IMR-90 (cell line): ENCODE measurements at regions not wholly inside any gene's neighbourhood (a gene's known extent, or its start where the extent isn't known, plus 50 kb on each side); places are given as distances from the start of the nearest gene placed in this dataset.

ENCODE experiments used
- ATAC-seq: fragments of 200-7000 bp; cut with Tn5 transposase; 2 replicates; pipeline ENCODE4 v1.9.1; 2020; ENCODE audit warnings: low read depth, mild to moderate bottlenecking, moderate library complexity
- BruUV-seq: library from RNA; stranded (reverse); fragments of 400-500 nt; replicated peaks from 2 replicates; lab custom pipeline; 2021; lab: Mats Ljungman, UMichigan
- CTCF ChIA-PET: fragments of 300-600 bp; formaldehyde crosslinking; extraction: SDS; loops from one replicate; lab custom pipeline; 2021; ENCODE audit warnings: antibody characterized with exemption; lab: Yijun Ruan, JAX
- POLR2A ChIA-PET: fragments of 300-600 bp; sonication (Branson Sonifier 250); formaldehyde crosslinking; loops from one replicate; lab custom pipeline; 2022; ENCODE audit warnings: antibody characterized with exemption; ENCODE audit not compliant: unreplicated experiment; lab: Charles Lee
- DNase-seq: peaks from one replicate; pipeline ENCODE4 v3.0.0; 2013
- H2AFZ ChIP-seq: replicated peaks from 2 replicates; pipeline ENCODE3; 2013; ENCODE audit warnings: low read length, mild to moderate bottlenecking; ENCODE audit not compliant: poor library complexity
- H2AK5ac ChIP-seq: 2 replicates; pipeline ENCODE4 v1.6.1; 2013; ENCODE audit warnings: low read depth, low read length, inconsistent platforms
- H2AK9ac ChIP-seq: replicated peaks from 2 replicates; pipeline ENCODE3; 2013; ENCODE audit warnings: mild to moderate bottlenecking, low read depth, low read length, moderate library complexity; ENCODE audit not compliant: poor library complexity
- H2BK120ac ChIP-seq: 2 replicates; pipeline ENCODE4 v1.6.1; 2013; ENCODE audit warnings: low read depth, low read length, inconsistent platforms
- H2BK15ac ChIP-seq: 3 replicates; pipeline ENCODE4 v1.6.1; 2013; ENCODE audit warnings: low read depth, low read length, inconsistent platforms
- H2BK20ac ChIP-seq: 2 replicates; pipeline ENCODE4 v1.6.1; 2013; ENCODE audit warnings: low read depth, mild to moderate bottlenecking, inconsistent platforms, low read length, moderate library complexity
- H2BK5ac ChIP-seq: 2 replicates; pipeline ENCODE4 v1.6.1; 2013; ENCODE audit warnings: mild to moderate bottlenecking, low read depth, low read length, inconsistent platforms; ENCODE audit not compliant: poor library complexity, severe bottlenecking
- H3K14ac ChIP-seq: replicated peaks from 2 replicates; pipeline ENCODE4 v1.6.1; 2013; ENCODE audit warnings: low read depth, low read length, inconsistent platforms
- H3K18ac ChIP-seq: 2 replicates; pipeline ENCODE4 v1.6.1; 2013; ENCODE audit warnings: low read depth, low read length, control low read depth
- H3K23ac ChIP-seq: 2 replicates; pipeline ENCODE4 v1.6.1; 2013; ENCODE audit warnings: low read depth, low read length, inconsistent platforms
- H3K27ac ChIP-seq: 2 replicates; pipeline ENCODE4 v1.5.1; 2013; ENCODE audit warnings: mild to moderate bottlenecking, control low read depth, low read length; ENCODE audit not compliant: insufficient read depth
- H3K27me3 ChIP-seq: 2 replicates; pipeline ENCODE4 v1.6.1; 2013; ENCODE audit warnings: low read length; ENCODE audit not compliant: control insufficient read depth, insufficient read depth
- H3K36me3 ChIP-seq: 2 replicates; pipeline ENCODE4 v1.6.1; 2013; ENCODE audit warnings: low read length, mixed read lengths; ENCODE audit not compliant: control insufficient read depth, insufficient read depth
- H3K4ac ChIP-seq: 2 replicates; pipeline ENCODE4 v1.6.1; 2013; ENCODE audit warnings: low read depth, low read length, inconsistent platforms
- H3K4me1 ChIP-seq: 2 replicates; pipeline ENCODE4 v1.6.1; 2013; ENCODE audit warnings: low read length, mixed read lengths; ENCODE audit not compliant: control insufficient read depth, insufficient read depth
- H3K4me2 ChIP-seq: 2 replicates; pipeline ENCODE4 v1.6.1; 2013; ENCODE audit warnings: low read depth, mild to moderate bottlenecking, control low read depth, low read length, moderate library complexity
- H3K4me3 ChIP-seq: 2 replicates; pipeline ENCODE4 v1.5.1; 2013; ENCODE audit warnings: low read depth, mild to moderate bottlenecking, control low read depth, low read length, moderate library complexity; ENCODE audit not compliant: insufficient read depth
- H3K56ac ChIP-seq: 2 replicates; pipeline ENCODE4 v1.6.1; 2013; ENCODE audit warnings: low read length, inconsistent platforms; ENCODE audit not compliant: insufficient read depth; ENCODE audit errors: extremely low read depth
- H3K79me1 ChIP-seq, 2 experiments: 2 replicates each; pipeline ENCODE4 v1.6.1; 2013; ENCODE audit warnings: low read length in 2 of 2, inconsistent platforms in 1 of 2, low read depth in 1 of 2
- H3K9ac ChIP-seq: 2 replicates; pipeline ENCODE4 v1.6.1; 2013; ENCODE audit warnings: low read depth, low read length, control low read depth
- H3K9me1 ChIP-seq: 2 replicates; pipeline ENCODE4 v1.6.1; 2013; ENCODE audit warnings: low read length, inconsistent platforms; ENCODE audit not compliant: insufficient read depth
- H3K9me3 ChIP-seq: 2 replicates; pipeline ENCODE4 v1.6.1; 2013; ENCODE audit warnings: low read length; ENCODE audit not compliant: control insufficient read depth, insufficient read depth
- H4K20me1 ChIP-seq: 2 replicates; pipeline ENCODE4 v1.6.1; 2013; ENCODE audit warnings: low read length, inconsistent platforms; ENCODE audit not compliant: insufficient read depth
- H4K5ac ChIP-seq: 2 replicates; pipeline ENCODE4 v1.6.1; 2013; ENCODE audit warnings: mild to moderate bottlenecking, low read depth, low read length, control low read depth
- H4K8ac ChIP-seq, 2 experiments: 2 replicates each; pipeline ENCODE4 v1.6.1; 2013; ENCODE audit warnings: low read depth in 2 of 2, low read length in 2 of 2, control low read depth in 1 of 2, inconsistent platforms in 1 of 2
- H4K91ac ChIP-seq: 2 replicates; pipeline ENCODE4 v1.6.1; 2013; ENCODE audit warnings: low read depth, low read length, inconsistent platforms; ENCODE audit not compliant: insufficient read depth
- BHLHE40 ChIP-seq: fragments of 150-350 bp; IDR thresholded peaks from 2 replicates; pipeline ENCODE4 v1.6.1; 2016; ENCODE audit warnings: mild to moderate bottlenecking, low read depth, low read length
- CEBPB ChIP-seq: IDR thresholded peaks from 2 replicates; pipeline ENCODE4 v1.6.1; 2012; ENCODE audit warnings: low read depth, low read length, improper control_type of control experiment
- CHD1 ChIP-seq: IDR thresholded peaks from 2 replicates; pipeline ENCODE4 v1.6.1; 2012; ENCODE audit warnings: low read depth, low read length, improper control_type of control experiment
- FOS ChIP-seq: fragments of 150-350 bp; IDR thresholded peaks from 2 replicates; pipeline ENCODE4 v1.6.1; 2016; ENCODE audit warnings: low read depth, low read length
- MAZ ChIP-seq: IDR thresholded peaks from 2 replicates; pipeline ENCODE4 v1.6.1; 2012; ENCODE audit warnings: low read depth, mild to moderate bottlenecking, low read length, improper control_type of control experiment, moderate library complexity, borderline replicate concordance
- MXI1 ChIP-seq: IDR thresholded peaks from 2 replicates; pipeline ENCODE4 v1.6.1; 2012; ENCODE audit warnings: low read depth, mild to moderate bottlenecking, low read length, moderate library complexity, borderline replicate concordance
- POLR2A ChIP-seq: IDR thresholded peaks from 2 replicates; pipeline ENCODE4 v1.6.1; 2012; ENCODE audit warnings: mild to moderate bottlenecking, low read depth, low read length
- RAD21 ChIP-seq: IDR thresholded peaks from 2 replicates; pipeline ENCODE4 v1.6.1; 2012; ENCODE audit warnings: low read length, improper control_type of control experiment
- RCOR1 ChIP-seq: IDR thresholded peaks from 2 replicates; pipeline ENCODE4 v1.6.1; 2012; ENCODE audit warnings: mild to moderate bottlenecking, low read length, improper control_type of control experiment; ENCODE audit not compliant: insufficient replicate concordance
- RFX5 ChIP-seq: IDR thresholded peaks from 2 replicates; pipeline ENCODE4 v1.8.0; 2012; ENCODE audit warnings: low read depth, mild to moderate bottlenecking, low read length, moderate library complexity
- SMC3 ChIP-seq: fragments of 150-350 bp; IDR thresholded peaks from 2 replicates; pipeline ENCODE4 v1.6.1; 2016; ENCODE audit warnings: low read depth, mild to moderate bottlenecking, antibody characterized with exemption, low read length, moderate library complexity
- WGBS, 2 experiments: methylation state at CpG; one replicate each; pipeline versions ENCODE4 v1.1.5 to v1.1.7; 2013; ENCODE audit warnings: missing lambda C conversion rate in 2 of 2; ENCODE audit not compliant: insufficient read length in 1 of 2; ENCODE audit errors: extremely low coverage in 2 of 2; 5-methylcytosine and 5-hydroxymethylcytosine counted together
- dilution Hi-C: fragments of 300-500 bp; cut with HindIII; formaldehyde crosslinking; loops from one replicate; pipeline ENCODE4 v1.14.3; 2018; ENCODE audit warnings: low sequenced_read_pairs; ENCODE audit not compliant: unreplicated experiment
- in situ Hi-C: fragments of 300-500 bp; cut with MboI; formaldehyde crosslinking; loops from 3 replicates; pipeline ENCODE4 v1.14.3; 2019; ENCODE audit warnings: low sequenced_read_pairs, inconsistent platforms, mixed read lengths
- intact Hi-C: fragments of 100-400 bp; cut with micrococcal nuclease; formaldehyde crosslinking; loops from 2 replicates; pipeline ENCODE4 v1.10.0; 2022
- TF ChIP-seq, protein P1 (sequence below): conservative IDR thresholded peaks from 2 replicates; pipeline ENCODE4 v1.5.1; 2012; ENCODE audit warnings: mild to moderate bottlenecking, low read depth, low read length, improper control_type of control experiment
- TF ChIP-seq, protein P2 (sequence below): fragments of 150-350 bp; IDR thresholded peaks from 2 replicates; pipeline ENCODE4 v1.6.1; 2016; ENCODE audit warnings: low read depth, mild to moderate bottlenecking, low read length, moderate library complexity, borderline replicate concordance
- TF ChIP-seq, protein P3 (sequence below): fragments of 150-350 bp; IDR thresholded peaks from 2 replicates; pipeline ENCODE4 v1.6.1; 2017; ENCODE audit warnings: mild to moderate bottlenecking, antibody characterized with exemption, low read length, low read depth

DNA sequence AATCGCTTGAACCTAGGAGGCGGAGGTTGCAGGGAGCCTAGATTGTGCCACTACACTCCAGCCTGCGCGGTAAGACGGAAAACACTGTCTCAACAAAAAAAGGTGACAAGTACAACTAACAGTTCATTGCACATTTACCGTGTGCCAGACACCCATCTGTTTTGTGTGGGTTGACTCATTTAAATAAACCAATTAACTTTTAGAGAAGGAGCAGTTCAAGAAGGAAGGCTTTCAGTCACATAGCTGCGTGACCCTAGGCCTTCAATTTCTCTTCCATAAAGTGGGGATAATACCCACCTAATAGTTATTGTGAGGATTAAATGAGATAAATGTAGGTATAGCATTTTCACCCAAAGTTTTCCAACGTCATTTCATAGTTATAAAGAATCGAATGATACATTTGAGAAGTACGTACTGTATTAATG lies 52.3 kb upstream of the KDM7A start:
- Histone ChIP-seq H4K20me1 (no peaks in the 10 kb centered on the region), H3K4me3 (no peak overlapping the region), H3K79me1 (no peaks in the 10 kb centered on the region), H3K4me2 (no peak overlapping the region), H2BK20ac (no peak overlapping the region), H2BK5ac (no peak overlapping the region), H3K4ac (no peak overlapping the region), H4K91ac (no peak overlapping the region), H2AFZ (no peak overlapping the region), H3K18ac (no peak overlapping the region), H3K9me1 (no peaks in the 10 kb centered on the region), H2AK5ac (no peak overlapping the region), H4K8ac (no peak overlapping the region), H3K14ac (no peak overlapping the region), H3K9ac (no peak overlapping the region), H2BK15ac (no peak overlapping the region), H3K36me3 (no peaks in the 10 kb centered on the region), H2AK9ac (no peak overlapping the region), H2BK120ac (no peak overlapping the region), H3K56ac (no peak overlapping the region), H4K5ac (no peak overlapping the region), H3K27me3 (peaks cover 42% of the 10 kb centered on the region), H3K27ac (no peak overlapping the region), H3K9me3 (no peaks in the 10 kb centered on the region), H3K4me1 (peaks cover 4% of the 10 kb centered on the region; the same call in 1 of the 2 replicates), H3K23ac (no peak overlapping the region)
- BruUV-seq: no TSS peak
- ATAC-seq (no peak), DNase-seq (no peak)
- in situ Hi-C loops: no loop called here
- TF ChIP-seq SMC3 (no peak), MXI1 (no peak), CHD1 (no peak), FOS (no peak), MAZ (no peak), RFX5 (no peak), RCOR1 (no peak), POLR2A (no peak), CEBPB (no peak), RAD21 (no peak), BHLHE40 (no peak)
- TF ChIP-seq, protein P1, sequence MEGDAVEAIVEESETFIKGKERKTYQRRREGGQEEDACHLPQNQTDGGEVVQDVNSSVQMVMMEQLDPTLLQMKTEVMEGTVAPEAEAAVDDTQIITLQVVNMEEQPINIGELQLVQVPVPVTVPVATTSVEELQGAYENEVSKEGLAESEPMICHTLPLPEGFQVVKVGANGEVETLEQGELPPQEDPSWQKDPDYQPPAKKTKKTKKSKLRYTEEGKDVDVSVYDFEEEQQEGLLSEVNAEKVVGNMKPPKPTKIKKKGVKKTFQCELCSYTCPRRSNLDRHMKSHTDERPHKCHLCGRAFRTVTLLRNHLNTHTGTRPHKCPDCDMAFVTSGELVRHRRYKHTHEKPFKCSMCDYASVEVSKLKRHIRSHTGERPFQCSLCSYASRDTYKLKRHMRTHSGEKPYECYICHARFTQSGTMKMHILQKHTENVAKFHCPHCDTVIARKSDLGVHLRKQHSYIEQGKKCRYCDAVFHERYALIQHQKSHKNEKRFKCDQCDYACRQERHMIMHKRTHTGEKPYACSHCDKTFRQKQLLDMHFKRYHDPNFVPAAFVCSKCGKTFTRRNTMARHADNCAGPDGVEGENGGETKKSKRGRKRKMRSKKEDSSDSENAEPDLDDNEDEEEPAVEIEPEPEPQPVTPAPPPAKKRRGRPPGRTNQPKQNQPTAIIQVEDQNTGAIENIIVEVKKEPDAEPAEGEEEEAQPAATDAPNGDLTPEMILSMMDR: no peak
- TF ChIP-seq, protein P2, sequence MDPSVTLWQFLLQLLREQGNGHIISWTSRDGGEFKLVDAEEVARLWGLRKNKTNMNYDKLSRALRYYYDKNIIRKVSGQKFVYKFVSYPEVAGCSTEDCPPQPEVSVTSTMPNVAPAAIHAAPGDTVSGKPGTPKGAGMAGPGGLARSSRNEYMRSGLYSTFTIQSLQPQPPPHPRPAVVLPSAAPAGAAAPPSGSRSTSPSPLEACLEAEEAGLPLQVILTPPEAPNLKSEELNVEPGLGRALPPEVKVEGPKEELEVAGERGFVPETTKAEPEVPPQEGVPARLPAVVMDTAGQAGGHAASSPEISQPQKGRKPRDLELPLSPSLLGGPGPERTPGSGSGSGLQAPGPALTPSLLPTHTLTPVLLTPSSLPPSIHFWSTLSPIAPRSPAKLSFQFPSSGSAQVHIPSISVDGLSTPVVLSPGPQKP: no peak
- TF ChIP-seq, protein P3, sequence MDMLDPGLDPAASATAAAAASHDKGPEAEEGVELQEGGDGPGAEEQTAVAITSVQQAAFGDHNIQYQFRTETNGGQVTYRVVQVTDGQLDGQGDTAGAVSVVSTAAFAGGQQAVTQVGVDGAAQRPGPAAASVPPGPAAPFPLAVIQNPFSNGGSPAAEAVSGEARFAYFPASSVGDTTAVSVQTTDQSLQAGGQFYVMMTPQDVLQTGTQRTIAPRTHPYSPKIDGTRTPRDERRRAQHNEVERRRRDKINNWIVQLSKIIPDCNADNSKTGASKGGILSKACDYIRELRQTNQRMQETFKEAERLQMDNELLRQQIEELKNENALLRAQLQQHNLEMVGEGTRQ: no peak
- dilution Hi-C loops: no loop called here
- WGBS, 2 experiments: 100% methylated on average over 1 of the region's 10 CpGs; no CpG with 5 or more reads in 1 of the 2 experiments
- CTCF ChIA-PET: no interaction called here
- intact Hi-C loops: no loop called here
- POLR2A ChIA-PET: no interaction called here
